NCI-H345 treated with DMSO at 0.1 percent for 48 hours (cell line): ENCODE measurements at regions not wholly inside any gene's neighbourhood (a gene's known extent, or its start where the extent isn't known, plus 50 kb on each side); places are given as distances from the start of the nearest gene placed in this dataset.
A peak's percentile ranks its signal among the peaks of the same experiment; 100 is the strongest.
"Not testable (repeated sequence)": the region's sequence is repeated elsewhere in the genome, so short reads cannot be mapped to it uniquely, and the experiment has no call there.

ENCODE experiments used
- DNase-seq: peaks from one replicate; lab custom pipeline; 2025; ENCODE audit not compliant: unreplicated experiment; lab: John Stamatoyannopoulos, UW

GRCh38 chr7:24392774-24393173 is 108.8 kb downstream of the NPY start:
- DNase-seq = no peak

- no peak for DNase-seq
These were observed 111.5 kb downstream of the NPY start for GRCh38 chr7:24395512-24395911.

- not testable (repeated sequence) for DNase-seq
These were observed 112.4 kb downstream of the NPY start for GRCh38 chr7:24396387-24396786.

GRCh38 chr7:24401628-24402593 is 117.9 kb downstream of the NPY start:
- peak; percentile 5 for DNase-seq

GRCh38 chr7:24402655-24403054 is 118.7 kb downstream of the NPY start:
- DNase-seq = no peak

GRCh38 chr7:24403557-24403956 is 119.6 kb downstream of the NPY start:
- DNase-seq = no peak

GRCh38 chr7:24404315-24404714 is 120.3 kb downstream of the NPY start:
- no peak for DNase-seq

- DNase-seq = no peak
These were observed 121.0 kb downstream of the NPY start for GRCh38 chr7:24405002-24405401.

- DNase-seq = no peak
These were observed 122.2 kb downstream of the NPY start for GRCh38 chr7:24406053-24406788.

- no peak for DNase-seq
These were observed 122.9 kb downstream of the NPY start for GRCh38 chr7:24406789-24407299.

GRCh38 chr7:24407965-24408364 is 124.0 kb downstream of the NPY start:
- DNase-seq = no peak

- no peak for DNase-seq
These were observed 124.9 kb downstream of the NPY start for GRCh38 chr7:24408798-24409430.

- DNase-seq = no peak
These were observed 125.5 kb downstream of the NPY start for GRCh38 chr7:24409431-24410024.

GRCh38 chr7:24411226-24411625 is 127.2 kb downstream of the NPY start:
- no peak for DNase-seq

- DNase-seq = no peak
These were observed 133.6 kb downstream of the NPY start for GRCh38 chr7:24417526-24418120.

- no peak for DNase-seq
These were observed 135.1 kb downstream of the NPY start for GRCh38 chr7:24419077-24419476.

GRCh38 chr7:24419511-24419910 is 135.5 kb downstream of the NPY start:
- no peak for DNase-seq

GRCh38 chr7:24422441-24423010 is 138.5 kb downstream of the NPY start:
- no peak for DNase-seq

GRCh38 chr7:24425664-24426063 is 141.7 kb downstream of the NPY start:
- DNase-seq = no peak

GRCh38 chr7:24427048-24427447 is 143.1 kb downstream of the NPY start:
- DNase-seq = no peak
